ENCODE measurements at regions not wholly inside any gene's neighbourhood (a gene's known extent, or its start where the extent isn't known, plus 50 kb on each side); places are given as distances from the start of the nearest gene placed in this dataset.
A peak's percentile ranks its signal among the peaks of the same experiment; 100 is the strongest.

DNA sequence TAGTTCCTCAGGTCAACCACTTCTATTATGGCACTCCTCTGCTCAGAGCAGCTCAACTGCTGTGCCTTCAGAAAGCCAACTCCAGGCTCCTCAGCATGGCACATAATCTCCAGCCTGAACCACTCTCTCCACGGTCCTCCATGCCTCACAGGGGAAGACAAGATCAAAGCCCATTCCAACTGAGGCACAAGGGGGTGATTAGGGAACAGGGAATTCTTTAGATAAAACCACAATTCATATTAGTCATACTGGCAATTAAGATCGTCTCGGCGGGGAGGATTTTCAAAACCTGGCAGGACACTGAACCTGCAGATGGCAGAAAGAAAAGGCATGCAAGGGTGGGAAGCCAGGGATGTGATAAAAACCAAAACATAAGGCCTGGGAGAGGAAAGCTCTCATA is 361.6 kb downstream of the FGFR2 start:
- H3K4me3 Mint-ChIP-seq, result no peak overlapping the region

DNA sequence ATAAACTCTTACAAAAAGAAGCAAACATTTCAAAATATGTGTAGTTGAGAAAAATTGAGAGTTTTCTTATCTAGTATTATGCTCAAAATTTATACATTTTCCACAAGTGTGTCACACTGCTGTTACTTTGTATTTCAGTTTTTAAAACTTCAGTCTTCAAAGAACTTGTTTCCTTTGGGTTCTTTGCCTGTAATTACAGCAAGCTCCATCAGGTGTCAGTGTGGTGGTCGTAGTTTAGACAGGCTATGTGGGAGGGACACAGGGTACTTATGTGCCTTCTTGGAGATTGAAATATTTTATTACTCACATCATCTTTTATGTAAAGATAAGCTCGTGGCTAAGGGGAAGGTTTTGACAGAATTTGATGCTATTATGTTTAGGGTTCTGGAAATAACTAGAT is 360.5 kb downstream of the FGFR2 start:
- Mint-ChIP-seq H3K27ac (ENCODE audit: unreplicated experiment) (no peak overlapping the region), H3K27me3 (ENCODE audit: low read depth) (no peaks in the 10 kb centered on the region), H3K36me3 (ENCODE audit: low read depth) (peaks cover 4% of the 10 kb centered on the region), H3K4me3 (no peak overlapping the region), H3K9me3 (peaks cover 12% of the 10 kb centered on the region), H3K4me1 (peaks cover 6% of the 10 kb centered on the region)
- TF ChIP-seq, protein P1, sequence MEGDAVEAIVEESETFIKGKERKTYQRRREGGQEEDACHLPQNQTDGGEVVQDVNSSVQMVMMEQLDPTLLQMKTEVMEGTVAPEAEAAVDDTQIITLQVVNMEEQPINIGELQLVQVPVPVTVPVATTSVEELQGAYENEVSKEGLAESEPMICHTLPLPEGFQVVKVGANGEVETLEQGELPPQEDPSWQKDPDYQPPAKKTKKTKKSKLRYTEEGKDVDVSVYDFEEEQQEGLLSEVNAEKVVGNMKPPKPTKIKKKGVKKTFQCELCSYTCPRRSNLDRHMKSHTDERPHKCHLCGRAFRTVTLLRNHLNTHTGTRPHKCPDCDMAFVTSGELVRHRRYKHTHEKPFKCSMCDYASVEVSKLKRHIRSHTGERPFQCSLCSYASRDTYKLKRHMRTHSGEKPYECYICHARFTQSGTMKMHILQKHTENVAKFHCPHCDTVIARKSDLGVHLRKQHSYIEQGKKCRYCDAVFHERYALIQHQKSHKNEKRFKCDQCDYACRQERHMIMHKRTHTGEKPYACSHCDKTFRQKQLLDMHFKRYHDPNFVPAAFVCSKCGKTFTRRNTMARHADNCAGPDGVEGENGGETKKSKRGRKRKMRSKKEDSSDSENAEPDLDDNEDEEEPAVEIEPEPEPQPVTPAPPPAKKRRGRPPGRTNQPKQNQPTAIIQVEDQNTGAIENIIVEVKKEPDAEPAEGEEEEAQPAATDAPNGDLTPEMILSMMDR (conservative IDR thresholded peaks at IDR 0.05), result peak; percentile 43
- DNase-seq (ENCODE audit: low read depth, low spot score), result no peak

More for the DNA sequence above, 361.6 kb downstream of the FGFR2 start:
- Mint-ChIP-seq H3K27ac (ENCODE audit: unreplicated experiment) (no peak overlapping the region), H3K27me3 (ENCODE audit: low read depth) (no peaks in the 10 kb centered on the region), H3K9me3 (peaks cover 12% of the 10 kb centered on the region), H3K4me1 (peaks cover 6% of the 10 kb centered on the region), H3K36me3 (ENCODE audit: low read depth) (peaks cover 4% of the 10 kb centered on the region)
- no peak for DNase-seq (ENCODE audit: low read depth, low spot score)
- TF ChIP-seq, protein P1 (conservative IDR thresholded peaks at IDR 0.05), result no peak

DNA sequence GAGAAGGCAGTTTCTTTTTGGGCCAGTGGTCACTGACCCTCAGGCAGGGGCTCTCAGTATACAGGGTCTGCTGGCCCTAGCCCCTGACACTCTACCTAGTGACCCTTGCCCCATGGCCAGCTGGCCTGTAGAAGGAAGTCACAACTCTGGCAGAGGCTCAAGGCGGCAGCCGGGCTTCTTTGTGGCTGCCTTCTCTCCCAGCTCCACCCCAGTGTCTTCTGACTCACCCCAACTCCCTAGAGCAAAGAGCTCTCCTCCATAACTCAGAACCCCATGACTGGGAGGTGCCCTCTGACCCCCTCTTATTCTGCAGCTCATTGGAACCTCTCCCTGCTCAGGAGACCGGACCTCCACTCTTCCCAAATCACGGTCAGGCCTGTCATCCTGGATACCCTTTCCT is 358.2 kb downstream of the FGFR2 start:
- H3K36me3 Mint-ChIP-seq (ENCODE audit: low read depth), result peaks cover 4% of the 10 kb centered on the region
- H3K9me3 Mint-ChIP-seq, result peaks cover 14% of the 10 kb centered on the region
- TF ChIP-seq, protein P1 (conservative IDR thresholded peaks at IDR 0.05), result no peak
- no peaks in the 10 kb centered on the region for H3K27me3 Mint-ChIP-seq (ENCODE audit: low read depth)
- H3K4me1 Mint-ChIP-seq, result peaks cover 9% of the 10 kb centered on the region
- no peak for DNase-seq (ENCODE audit: low read depth, low spot score)
- H3K27ac Mint-ChIP-seq (ENCODE audit: unreplicated experiment), result no peak overlapping the region
- H3K4me3 Mint-ChIP-seq, result no peak overlapping the region

DNA sequence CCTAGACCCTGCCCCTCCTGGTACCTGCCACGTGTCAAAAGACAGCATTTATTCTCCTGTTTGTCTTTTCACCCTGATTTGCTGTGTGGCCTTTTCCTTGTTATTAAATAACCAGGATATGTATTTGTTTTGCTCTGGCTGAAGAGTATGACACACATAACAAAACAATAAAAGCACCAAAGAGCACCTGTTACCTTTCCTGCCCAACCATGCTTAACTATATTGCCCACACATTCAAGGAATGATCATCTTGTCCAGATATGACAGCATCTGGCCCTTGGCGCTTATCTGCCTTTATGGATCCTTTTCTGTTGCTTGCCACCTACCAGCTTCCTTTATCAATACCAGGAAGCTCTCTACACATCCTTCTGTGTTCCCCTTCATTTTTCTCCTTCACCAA is 357.7 kb downstream of the FGFR2 start:
- Mint-ChIP-seq H3K9me3 (peaks cover 13% of the 10 kb centered on the region), H3K27me3 (ENCODE audit: low read depth) (no peaks in the 10 kb centered on the region), H3K36me3 (ENCODE audit: low read depth) (peaks cover 4% of the 10 kb centered on the region), H3K4me1 (peaks cover 9% of the 10 kb centered on the region), H3K27ac (ENCODE audit: unreplicated experiment) (no peak overlapping the region), H3K4me3 (no peak overlapping the region)
- TF ChIP-seq, protein P1 (conservative IDR thresholded peaks at IDR 0.05), result no peak
- DNase-seq (ENCODE audit: low read depth, low spot score), result no peak

DNA sequence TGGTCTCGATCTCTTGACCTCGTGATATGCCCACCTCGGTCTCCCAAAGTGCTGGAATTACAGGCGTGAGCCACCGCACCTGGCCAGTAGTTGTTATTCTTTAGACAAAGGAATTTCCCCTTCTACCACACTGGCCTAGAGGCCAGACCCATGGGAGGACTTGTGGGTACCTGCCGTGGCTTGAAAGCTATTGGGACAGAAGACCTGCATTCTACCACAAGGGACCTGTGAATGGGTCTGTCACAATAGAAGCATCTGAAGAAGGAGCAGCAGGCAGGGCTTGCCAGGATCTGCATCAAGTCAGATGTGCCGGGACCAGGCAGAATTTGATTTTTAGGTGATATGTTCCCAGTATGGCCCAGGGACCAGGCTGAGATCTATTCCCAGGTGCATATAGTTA is 356.9 kb downstream of the FGFR2 start:
- H3K27ac Mint-ChIP-seq (ENCODE audit: unreplicated experiment), result no peak overlapping the region
- H3K4me1 Mint-ChIP-seq, result peaks cover 9% of the 10 kb centered on the region
- H3K36me3 Mint-ChIP-seq (ENCODE audit: low read depth), result peaks cover 4% of the 10 kb centered on the region
- no peak for DNase-seq (ENCODE audit: low read depth, low spot score)
- TF ChIP-seq, protein P1 (conservative IDR thresholded peaks at IDR 0.05), result no peak
- no peak overlapping the region for H3K4me3 Mint-ChIP-seq
- peaks cover 7% of the 10 kb centered on the region for H3K9me3 Mint-ChIP-seq
- no peaks in the 10 kb centered on the region for H3K27me3 Mint-ChIP-seq (ENCODE audit: low read depth)
